Fibroblast of pulmonary artery (primary cell): ENCODE measurements at regions not wholly inside any gene's neighbourhood (a gene's known extent, or its start where the extent isn't known, plus 50 kb on each side); places are given as distances from the start of the nearest gene placed in this dataset.
"Not testable (repeated sequence)": the region's sequence is repeated elsewhere in the genome, so short reads cannot be mapped to it uniquely, and the experiment has no call there.

Experiments used
- DNase-seq: peaks from one replicate; pipeline ENCODE4 v3.0.0-alpha.2; 2010; ENCODE audit warnings: low read depth
- H3K4me3 ChIP-seq: replicated peaks from 2 replicates; pipeline ENCODE4 v1.5.1; 2011; ENCODE audit warnings: low read depth, mild to moderate bottlenecking, control low read depth, low read length, moderate library complexity
- TF ChIP-seq, protein P1 (sequence below): IDR thresholded peaks from 2 replicates; pipeline ENCODE4 v1.5.1; 2011; ENCODE audit warnings: mild to moderate bottlenecking, control low read depth, low read length, inconsistent platforms; ENCODE audit errors: missing control alignments

DNA sequence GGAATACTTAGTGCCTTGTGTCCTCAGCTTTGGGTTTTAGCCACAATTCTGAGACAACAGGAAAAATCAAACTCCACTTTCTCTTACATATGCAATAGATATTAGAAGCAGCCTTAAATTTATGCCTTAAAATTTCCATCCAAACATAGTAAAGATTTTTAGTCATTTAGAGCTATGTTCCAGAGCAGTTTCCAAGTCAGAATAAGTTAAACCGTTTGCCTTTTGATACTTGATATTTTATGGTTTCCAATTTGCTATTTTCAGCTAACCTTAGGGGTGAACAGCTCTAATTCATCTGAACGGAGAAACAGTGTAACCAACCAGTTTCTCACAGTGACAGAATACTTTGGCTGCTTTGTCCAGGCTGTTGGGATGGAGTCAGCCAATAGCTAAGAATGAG lies 125.8 kb upstream of the RXFP1 start:
- TF ChIP-seq, protein P1, sequence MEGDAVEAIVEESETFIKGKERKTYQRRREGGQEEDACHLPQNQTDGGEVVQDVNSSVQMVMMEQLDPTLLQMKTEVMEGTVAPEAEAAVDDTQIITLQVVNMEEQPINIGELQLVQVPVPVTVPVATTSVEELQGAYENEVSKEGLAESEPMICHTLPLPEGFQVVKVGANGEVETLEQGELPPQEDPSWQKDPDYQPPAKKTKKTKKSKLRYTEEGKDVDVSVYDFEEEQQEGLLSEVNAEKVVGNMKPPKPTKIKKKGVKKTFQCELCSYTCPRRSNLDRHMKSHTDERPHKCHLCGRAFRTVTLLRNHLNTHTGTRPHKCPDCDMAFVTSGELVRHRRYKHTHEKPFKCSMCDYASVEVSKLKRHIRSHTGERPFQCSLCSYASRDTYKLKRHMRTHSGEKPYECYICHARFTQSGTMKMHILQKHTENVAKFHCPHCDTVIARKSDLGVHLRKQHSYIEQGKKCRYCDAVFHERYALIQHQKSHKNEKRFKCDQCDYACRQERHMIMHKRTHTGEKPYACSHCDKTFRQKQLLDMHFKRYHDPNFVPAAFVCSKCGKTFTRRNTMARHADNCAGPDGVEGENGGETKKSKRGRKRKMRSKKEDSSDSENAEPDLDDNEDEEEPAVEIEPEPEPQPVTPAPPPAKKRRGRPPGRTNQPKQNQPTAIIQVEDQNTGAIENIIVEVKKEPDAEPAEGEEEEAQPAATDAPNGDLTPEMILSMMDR: no peak
- DNase-seq: no peak
- H3K4me3 ChIP-seq: no peak overlapping the region

DNA sequence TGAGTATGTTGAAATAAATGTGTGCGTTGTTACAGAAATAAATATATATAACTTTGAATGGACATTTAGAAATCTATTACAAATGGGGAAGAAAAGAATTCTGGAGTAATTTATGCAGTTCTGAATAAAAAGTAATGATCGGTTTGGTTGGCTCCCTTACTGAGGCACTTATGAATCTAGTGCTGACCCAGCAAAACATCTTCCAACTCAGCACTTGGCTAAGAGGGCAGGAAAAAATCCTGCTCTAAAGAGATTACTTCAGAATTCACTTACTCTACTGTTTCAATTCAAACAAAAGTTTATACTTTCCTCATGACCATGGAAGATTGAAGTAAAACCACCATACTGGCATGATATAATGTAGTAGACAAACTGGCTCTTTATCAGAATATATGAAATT lies 123.9 kb upstream of the RXFP1 start:
- no peak for DNase-seq
- TF ChIP-seq, protein P1: no peak
- H3K4me3 ChIP-seq: no peak overlapping the region

DNA sequence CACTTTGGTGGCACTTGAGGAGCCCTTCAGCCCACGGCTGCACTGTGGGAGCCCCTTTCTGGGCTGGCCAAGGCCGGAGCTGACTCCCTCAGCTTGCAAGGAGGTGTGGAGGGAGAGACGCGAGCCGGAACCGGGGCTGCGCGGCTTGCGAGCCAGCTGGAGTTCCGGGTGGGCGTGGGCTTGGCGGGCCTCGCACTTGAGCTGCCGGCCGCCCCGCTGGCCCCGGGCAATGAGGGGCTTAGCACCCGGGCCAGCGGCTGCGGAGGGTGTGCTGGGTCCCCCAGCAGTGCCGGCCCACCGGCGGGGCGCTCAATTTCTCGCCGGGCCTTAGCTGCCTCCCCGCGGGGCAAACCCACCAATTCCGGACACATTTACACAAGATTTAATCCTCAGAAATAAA lies 113.7 kb upstream of the RXFP1 start:
- DNase-seq: not testable (repeated sequence)

DNA sequence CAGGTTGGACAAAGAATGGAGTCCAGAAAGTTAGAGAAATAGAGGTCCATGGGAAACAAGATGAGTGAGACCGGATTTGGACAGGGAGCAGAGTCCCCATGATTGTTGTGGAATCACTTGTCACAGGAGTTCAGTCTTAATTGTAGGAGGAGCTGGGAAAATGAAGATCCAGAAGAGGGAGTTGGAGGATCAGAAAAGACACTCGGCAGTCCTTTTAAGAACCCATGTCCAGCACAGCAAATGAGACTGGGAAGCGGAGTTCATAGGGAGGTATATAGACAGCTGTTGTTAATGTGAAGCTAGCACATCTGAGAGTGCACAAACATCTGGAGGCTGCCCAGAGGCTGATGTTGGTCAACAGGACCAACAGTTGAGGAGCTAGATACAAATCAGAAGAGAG lies 111.4 kb upstream of the RXFP1 start:
- peak; percentile 37 for DNase-seq
- TF ChIP-seq, protein P1: no peak
- H3K4me3 ChIP-seq: no peak overlapping the region

More for the DNA sequence above, 113.7 kb upstream of the RXFP1 start:
- H3K4me3 ChIP-seq: not testable (repeated sequence)

DNA sequence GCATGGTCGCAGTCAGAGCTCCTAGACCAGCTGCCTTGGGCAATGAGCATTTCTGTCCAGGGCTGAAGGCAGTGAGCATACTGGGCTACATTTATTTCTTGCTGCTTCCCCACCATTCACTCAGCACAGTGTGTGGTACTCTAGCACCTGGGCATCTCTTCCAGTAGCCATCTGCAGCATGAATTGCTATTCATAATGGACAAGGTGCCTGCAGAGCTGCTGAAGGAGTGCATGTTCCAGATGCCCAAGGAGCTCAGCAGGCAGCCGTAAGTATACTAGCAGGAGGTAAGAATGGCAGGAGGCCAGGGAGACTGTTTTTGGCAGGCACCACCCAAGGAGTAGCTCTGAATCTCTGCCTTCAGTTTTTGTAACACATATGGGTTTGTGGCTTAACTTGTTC lies 110.4 kb upstream of the RXFP1 start:
- DNase-seq: peak; percentile 9
- TF ChIP-seq, protein P1: no peak
- no peak overlapping the region for H3K4me3 ChIP-seq

DNA sequence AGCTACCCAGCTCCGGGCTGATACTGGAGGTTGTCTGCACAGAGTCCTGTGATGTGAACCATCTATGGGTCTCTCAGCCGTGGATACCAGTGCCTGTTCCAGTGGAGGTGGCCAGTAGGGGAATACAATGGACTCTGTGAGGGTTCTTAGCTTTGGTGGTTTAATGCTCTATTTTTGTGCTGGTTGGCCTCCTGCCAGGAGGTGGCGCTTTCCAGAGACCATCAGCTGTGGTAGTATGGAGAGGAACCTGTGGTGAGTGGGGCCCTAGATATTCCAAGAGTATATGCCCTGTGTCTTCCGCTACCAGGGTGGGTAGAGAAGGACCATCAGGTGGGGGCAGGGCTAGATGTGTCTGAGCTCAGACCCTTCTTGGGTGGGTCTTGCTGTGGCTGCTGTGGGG lies 103.0 kb upstream of the RXFP1 start:
- not testable (repeated sequence) for DNase-seq, H3K4me3 ChIP-seq

DNA sequence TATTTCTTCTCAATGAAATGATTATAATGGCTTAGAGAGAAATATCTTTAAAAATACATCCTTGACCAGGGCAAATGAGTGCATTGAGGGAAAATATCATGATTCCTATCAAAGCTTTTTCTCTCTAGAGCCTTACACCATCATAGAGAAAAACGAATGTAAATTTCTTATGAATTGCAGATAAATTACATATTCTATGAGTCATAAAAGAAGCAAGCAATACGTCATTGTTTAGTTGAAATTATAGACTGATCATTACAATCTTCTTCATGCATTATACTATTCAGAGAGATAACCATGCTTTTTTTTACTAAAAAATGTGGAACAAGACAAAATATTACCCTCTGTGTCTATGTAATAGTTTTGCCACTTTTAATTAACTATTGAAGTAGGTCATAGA lies 100.9 kb upstream of the RXFP1 start:
- TF ChIP-seq, protein P1: no peak
- no peak for DNase-seq

DNA sequence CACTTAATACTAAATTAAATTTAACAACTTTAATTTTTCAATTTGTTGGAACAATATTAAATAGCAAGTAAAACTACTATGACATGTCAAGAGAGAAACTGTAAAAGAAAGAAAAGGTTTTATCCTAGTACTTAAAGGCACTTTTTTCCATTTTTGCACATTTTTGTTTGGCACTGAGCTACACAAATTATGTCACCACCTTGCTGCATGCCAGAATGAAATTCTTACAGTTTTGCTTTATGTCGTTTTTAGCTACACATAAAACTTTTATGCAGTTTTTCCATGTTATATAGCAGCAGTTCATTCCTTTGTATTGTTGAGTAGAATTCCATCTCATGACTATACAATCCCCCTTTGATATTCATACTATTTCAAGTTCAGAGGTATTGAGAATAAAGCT lies 99.1 kb upstream of the RXFP1 start:
- TF ChIP-seq, protein P1: no peak

More for the DNA sequence above, 100.9 kb upstream of the RXFP1 start:
- no peak overlapping the region for H3K4me3 ChIP-seq

More for the DNA sequence above, 99.1 kb upstream of the RXFP1 start:
- no peak for DNase-seq
- H3K4me3 ChIP-seq: no peak overlapping the region
